ENCODE measurements at regions not wholly inside any gene's neighbourhood (a gene's known extent, or its start where the extent isn't known, plus 50 kb on each side); places are given as distances from the start of the nearest gene placed in this dataset.

DNA sequence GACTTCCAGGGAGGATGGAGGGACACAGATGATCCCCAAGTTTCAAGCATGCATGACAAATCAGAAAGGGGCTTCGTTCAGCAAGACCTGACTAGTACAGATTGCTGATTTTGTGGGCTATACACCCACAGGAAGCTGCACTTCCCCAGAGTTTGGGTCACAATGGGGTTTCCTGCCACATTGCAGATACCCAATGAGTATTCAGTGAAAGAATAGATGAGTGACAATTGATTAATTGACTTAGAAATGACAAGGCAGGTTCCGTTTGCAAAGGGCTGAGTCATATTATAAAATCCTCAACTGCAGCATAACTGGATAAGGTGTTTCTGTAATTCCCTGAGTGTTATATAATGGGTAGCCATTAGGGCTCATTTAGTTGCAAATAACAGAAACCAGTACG lies 146.6 kb upstream of the TBL1X start:
- Histone ChIP-seq H3K4me3 (ENCODE audit: low read length, poor library complexity, severe bottlenecking) (no peak overlapping the region), H2AFZ (ENCODE audit: low read length) (no peak overlapping the region), H3K36me3 (ENCODE audit: insufficient read depth, low read length) (no peaks in the 10 kb centered on the region), H3K27me3 (ENCODE audit: insufficient read depth, low read length, poor library complexity, severe bottlenecking) (no peaks in the 10 kb centered on the region), H3K4me2 (ENCODE audit: low read depth, low read length, poor library complexity, severe bottlenecking) (no peak overlapping the region), H3K9me2 (replicated peaks; ENCODE audit: low read depth, low read length) (no peaks in the 10 kb centered on the region), H3K4me1 (ENCODE audit: insufficient read depth, low read length, poor library complexity, severe bottlenecking) (no peaks in the 10 kb centered on the region), H4K20me1 (ENCODE audit: insufficient read depth, low read length, poor library complexity, severe bottlenecking) (no peaks in the 10 kb centered on the region), H3F3A (ENCODE audit: low read depth) (no peaks in the 10 kb centered on the region), H3K79me2 (ENCODE audit: insufficient read depth, low read length) (no peaks in the 10 kb centered on the region), H3K9me3 (ENCODE audit: insufficient read depth, low read depth, low read length) (no peaks in the 10 kb centered on the region), H3K9ac (ENCODE audit: low read depth, low read length, poor library complexity, severe bottlenecking) (no peak overlapping the region)
- TF ChIP-seq, protein P1, sequence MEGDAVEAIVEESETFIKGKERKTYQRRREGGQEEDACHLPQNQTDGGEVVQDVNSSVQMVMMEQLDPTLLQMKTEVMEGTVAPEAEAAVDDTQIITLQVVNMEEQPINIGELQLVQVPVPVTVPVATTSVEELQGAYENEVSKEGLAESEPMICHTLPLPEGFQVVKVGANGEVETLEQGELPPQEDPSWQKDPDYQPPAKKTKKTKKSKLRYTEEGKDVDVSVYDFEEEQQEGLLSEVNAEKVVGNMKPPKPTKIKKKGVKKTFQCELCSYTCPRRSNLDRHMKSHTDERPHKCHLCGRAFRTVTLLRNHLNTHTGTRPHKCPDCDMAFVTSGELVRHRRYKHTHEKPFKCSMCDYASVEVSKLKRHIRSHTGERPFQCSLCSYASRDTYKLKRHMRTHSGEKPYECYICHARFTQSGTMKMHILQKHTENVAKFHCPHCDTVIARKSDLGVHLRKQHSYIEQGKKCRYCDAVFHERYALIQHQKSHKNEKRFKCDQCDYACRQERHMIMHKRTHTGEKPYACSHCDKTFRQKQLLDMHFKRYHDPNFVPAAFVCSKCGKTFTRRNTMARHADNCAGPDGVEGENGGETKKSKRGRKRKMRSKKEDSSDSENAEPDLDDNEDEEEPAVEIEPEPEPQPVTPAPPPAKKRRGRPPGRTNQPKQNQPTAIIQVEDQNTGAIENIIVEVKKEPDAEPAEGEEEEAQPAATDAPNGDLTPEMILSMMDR (conservative IDR thresholded peaks at IDR 0.05; ENCODE audit: low read length) = no peak
- no peak for TF ChIP-seq EZH2phosphoT487 (IDR thresholded peaks at IDR 0.05; ENCODE audit: borderline replicate concordance)

DNA sequence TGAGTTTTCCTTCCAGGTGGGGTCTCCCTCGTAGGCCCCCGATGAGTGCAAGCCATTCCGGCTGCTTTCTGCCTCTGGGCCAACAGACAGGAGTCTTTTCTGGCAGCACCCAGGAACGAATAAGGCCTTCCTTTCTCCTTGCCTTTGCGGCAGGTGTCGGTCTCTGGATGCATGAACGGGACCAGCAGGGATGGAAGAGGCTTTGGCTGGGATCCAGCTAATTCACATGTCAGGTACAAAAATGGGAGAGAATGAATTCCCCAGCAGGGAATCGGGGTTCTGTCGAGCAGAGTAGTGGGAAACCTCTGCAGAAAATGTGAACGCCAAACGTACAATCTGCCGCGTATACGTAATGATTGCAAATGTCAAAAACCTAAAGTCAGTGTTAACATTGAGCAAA lies 146.1 kb upstream of the TBL1X start:
- H3K9me2 ChIP-seq (replicated peaks; ENCODE audit: low read depth, low read length) = no peaks in the 10 kb centered on the region
- no peak overlapping the region for H3K9ac ChIP-seq (ENCODE audit: low read depth, low read length, poor library complexity, severe bottlenecking)
- H3K9me3 ChIP-seq (ENCODE audit: insufficient read depth, low read depth, low read length) = no peaks in the 10 kb centered on the region
- H4K20me1 ChIP-seq (ENCODE audit: insufficient read depth, low read length, poor library complexity, severe bottlenecking) = no peaks in the 10 kb centered on the region
- no peaks in the 10 kb centered on the region for H3K27me3 ChIP-seq (ENCODE audit: insufficient read depth, low read length, poor library complexity, severe bottlenecking)
- no peaks in the 10 kb centered on the region for H3K36me3 ChIP-seq (ENCODE audit: insufficient read depth, low read length)
- H3F3A ChIP-seq (ENCODE audit: low read depth) = no peaks in the 10 kb centered on the region
- no peaks in the 10 kb centered on the region for H3K4me1 ChIP-seq (ENCODE audit: insufficient read depth, low read length, poor library complexity, severe bottlenecking)
- no peak overlapping the region for H3K4me2 ChIP-seq (ENCODE audit: low read depth, low read length, poor library complexity, severe bottlenecking)
- H3K4me3 ChIP-seq (ENCODE audit: low read length, poor library complexity, severe bottlenecking) = no peak overlapping the region
- H2AFZ ChIP-seq (ENCODE audit: low read length) = no peak overlapping the region
- H3K79me2 ChIP-seq (ENCODE audit: insufficient read depth, low read length) = no peaks in the 10 kb centered on the region
- TF ChIP-seq, protein P1 (conservative IDR thresholded peaks at IDR 0.05; ENCODE audit: low read length) = no peak
- no peak for TF ChIP-seq EZH2phosphoT487 (IDR thresholded peaks at IDR 0.05; ENCODE audit: borderline replicate concordance)

DNA sequence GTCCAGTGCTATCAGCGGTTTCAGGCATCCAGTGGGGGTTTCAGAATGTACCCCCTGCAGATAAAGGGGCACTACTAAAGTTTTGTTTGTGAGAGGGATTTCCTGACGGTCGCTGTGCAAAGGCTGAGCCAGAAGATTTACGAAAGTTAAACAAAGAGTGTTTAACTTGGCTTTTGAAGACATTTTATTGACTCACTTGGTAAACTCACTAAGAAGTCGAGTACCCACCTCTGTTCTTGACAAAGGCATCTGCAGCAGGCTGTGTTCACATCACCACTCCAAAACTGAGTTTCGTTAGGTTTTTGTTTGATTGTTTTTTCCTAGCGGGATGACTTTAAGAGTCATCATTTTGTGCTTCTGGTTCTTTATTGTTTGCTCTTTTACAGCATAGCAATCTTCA lies 143.9 kb upstream of the TBL1X start:
- TF ChIP-seq, protein P1 (conservative IDR thresholded peaks at IDR 0.05; ENCODE audit: low read length) = no peak
- TF ChIP-seq EZH2phosphoT487 (IDR thresholded peaks at IDR 0.05; ENCODE audit: borderline replicate concordance) = no peak
- Histone ChIP-seq H3K9ac (ENCODE audit: low read depth, low read length, poor library complexity, severe bottlenecking) (no peak overlapping the region), H3K27me3 (ENCODE audit: insufficient read depth, low read length, poor library complexity, severe bottlenecking) (no peaks in the 10 kb centered on the region), H3K4me2 (ENCODE audit: low read depth, low read length, poor library complexity, severe bottlenecking) (no peak overlapping the region), H3K36me3 (ENCODE audit: insufficient read depth, low read length) (no peaks in the 10 kb centered on the region), H2AFZ (ENCODE audit: low read length) (no peak overlapping the region), H3K9me3 (ENCODE audit: insufficient read depth, low read depth, low read length) (no peaks in the 10 kb centered on the region), H3K9me2 (replicated peaks; ENCODE audit: low read depth, low read length) (no peaks in the 10 kb centered on the region), H3K4me1 (ENCODE audit: insufficient read depth, low read length, poor library complexity, severe bottlenecking) (no peaks in the 10 kb centered on the region), H3F3A (ENCODE audit: low read depth) (no peaks in the 10 kb centered on the region), H3K79me2 (ENCODE audit: insufficient read depth, low read length) (no peaks in the 10 kb centered on the region), H4K20me1 (ENCODE audit: insufficient read depth, low read length, poor library complexity, severe bottlenecking) (no peaks in the 10 kb centered on the region), H3K4me3 (ENCODE audit: low read length, poor library complexity, severe bottlenecking) (no peak overlapping the region)
